ENCODE measurements at regions not wholly inside any gene's neighbourhood (a gene's known extent, or its start where the extent isn't known, plus 50 kb on each side); places are given as distances from the start of the nearest gene placed in this dataset.

- Histone ChIP-seq H3K79me2 (ENCODE audit: insufficient read depth, low read length) (no peaks in the 10 kb centered on the region), H3K4me3 (replicated peaks in 1 of 2; ENCODE audit: low read depth in 1 of 2, low read length in 2 of 2) (peak overlapping the region; percentile 7 to 33; a peak in 1 of 4 replicates)
- no peak for TF ChIP-seq ZBTB33 (IDR thresholded peaks at IDR 0.05; ENCODE audit: extremely low read depth, insufficient replicate concordance, low read length)
- peak; percentile 63 for TF ChIP-seq SP1 (IDR thresholded peaks at IDR 0.05; ENCODE audit: low read depth)
- TF ChIP-seq CEBPB (IDR thresholded peaks at IDR 0.05; ENCODE audit: low read depth), result peak; percentile 97
- TF ChIP-seq CTCF (IDR thresholded peaks at IDR 0.05 in 2 of 3, conservative IDR thresholded peaks at IDR 0.05 in 1 of 3; ENCODE audit: borderline replicate concordance in 1 of 3, insufficient read depth in 1 of 3, low read depth in 2 of 3, low read length in 2 of 3), result no peak
- peak; percentile 52 for TF ChIP-seq TCF7L2 (IDR thresholded peaks at IDR 0.05; ENCODE audit: borderline replicate concordance, extremely low read depth, insufficient read depth, insufficient read length)
- TF ChIP-seq RAD21 (IDR thresholded peaks at IDR 0.05; ENCODE audit: low read depth), result no peak
- TF ChIP-seq JUND (IDR thresholded peaks at IDR 0.05), result peak; percentile 69
- no peak for TF ChIP-seq MAX (IDR thresholded peaks at IDR 0.05)
- no peak for TF ChIP-seq EZH2 (IDR thresholded peaks at IDR 0.05)
- no peak for TF ChIP-seq CBX3 (IDR thresholded peaks at IDR 0.05; ENCODE audit: low read depth)
- TF ChIP-seq POLR2A (IDR thresholded peaks at IDR 0.05; ENCODE audit: borderline replicate concordance, extremely low read depth, insufficient read depth, insufficient read length), result no peak
- TF ChIP-seq ATF3 (IDR thresholded peaks at IDR 0.05), result peak; percentile 72
- 0 out of 2 replicates have a peak, but pooled peaks have one; percentile 28 for TF ChIP-seq POLR2AphosphoS5 (IDR thresholded peaks at IDR 0.05; ENCODE audit: low read depth, low read length)
- no peak for TF ChIP-seq EGR1 (IDR thresholded peaks at IDR 0.05; ENCODE audit: low read depth)
- no peak for TF ChIP-seq EZH2phosphoT487 (IDR thresholded peaks at IDR 0.05; ENCODE audit: borderline replicate concordance)
- no peak for TF ChIP-seq SRF (IDR thresholded peaks at IDR 0.05; ENCODE audit: low read depth)
- TF ChIP-seq ZNF274 (IDR thresholded peaks at IDR 0.05; ENCODE audit: low read depth, low read length), result no peak
- TF ChIP-seq ELF1 (IDR thresholded peaks at IDR 0.05; ENCODE audit: borderline replicate concordance, low read depth), result no peak
- no peak for TF ChIP-seq ZFX (IDR thresholded peaks at IDR 0.05)
- no peak for TF ChIP-seq SIN3A (IDR thresholded peaks at IDR 0.05; ENCODE audit: low read depth)
Observed at GRCh38 chr13:42720113-42720857, 61.1 kb upstream of the FAM216B start.

More at GRCh38 chr13:42720113-42720857, 61.1 kb upstream of the FAM216B start:
- BruUV-seq (replicated peaks), result no TSS peak
- peak; percentile 60 for DNase-seq (ENCODE audit: low read depth, low spot score)
- H3K9me2 ChIP-seq (ENCODE audit: insufficient read depth), result no peaks in the 10 kb centered on the region
- ATAC-seq, result peak; percentile 84
- peaks cover 3 to 8% of the 10 kb centered on the region in 2 experiments; a peak in 2 of 4 replicates for H3K4me1 ChIP-seq (ENCODE audit: control insufficient read depth in 1 of 2, insufficient read depth in 2 of 2, low read length in 2 of 2)
- H3K9me3 ChIP-seq (ENCODE audit: control insufficient read depth in 1 of 2, insufficient read depth in 1 of 2, low read depth in 1 of 2, low read length in 2 of 2), result no peaks in the 10 kb centered on the region
- no peaks in the 10 kb centered on the region for H3K36me3 ChIP-seq (ENCODE audit: control insufficient read depth in 1 of 2, insufficient read depth in 2 of 2, low read length in 2 of 2)
- RAD21 ChIA-PET (ENCODE audit: low non-redundant PET in 1 of 2, low total read pairs in 2 of 2, uncharacterized antibody in 2 of 2, unreplicated experiment in 2 of 2), result no interaction called here
- POLR2A ChIA-PET, result interaction anchor here (0.8 to 1.0 kb wide), 2 partner anchors 10 to 13 kb away, joined by 3 to 4 read pairs; no protein-coding TSS in a partner anchor
- CTCF ChIA-PET, result interaction anchor here (1.7 kb wide), 1 partner anchor 386 kb away, joined by 3 read pairs; no protein-coding TSS in a partner anchor
- H3K9ac ChIP-seq (ENCODE audit: low read length), result no peak overlapping the region
- peak overlapping the region; percentile 29 for H2AFZ ChIP-seq (ENCODE audit: low read depth, low read length, poor library complexity, severe bottlenecking)
- peak overlapping the region; percentile 58 for H3K4me2 ChIP-seq (ENCODE audit: low read length)
- intact Hi-C loops (cut with micrococcal nuclease), result no loop called here
- no peak overlapping the region for H3K27ac ChIP-seq (ENCODE audit: low read depth, low read length)
- H4K20me1 ChIP-seq (ENCODE audit: insufficient read depth), result no peaks in the 10 kb centered on the region
- no peaks in the 10 kb centered on the region for H3K27me3 ChIP-seq (ENCODE audit: insufficient read depth, low read length)
